OCI-LY1 (cell line): ENCODE measurements at regions not wholly inside any gene's neighbourhood (a gene's known extent, or its start where the extent isn't known, plus 50 kb on each side); places are given as distances from the start of the nearest gene placed in this dataset.

Experiments
- CTCF ChIP-seq: fragments of 200-600 bp; sonication (generic), shearing (Covaris generic); IDR thresholded peaks from 2 replicates; pipeline ENCODE4 v1.5.1; 2017; ENCODE audit warnings: mild to moderate bottlenecking, antibody characterized with exemption, low read length, moderate library complexity, mixed read lengths
- EZH2 ChIP-seq: fragments of 200-600 bp; sonication (generic), shearing (Covaris generic); IDR thresholded peaks from 2 replicates; pipeline ENCODE4 v1.8.0; 2017; ENCODE audit warnings: borderline replicate concordance, mixed run types, mild to moderate bottlenecking, antibody characterized with exemption, low read length, moderate library complexity, mixed read lengths

GRCh38 chr3:118641608-118642007 lies 393.0 kb downstream of the IGSF11 start:
- no peak for TF ChIP-seq CTCF
- no peak for TF ChIP-seq EZH2
